Midbrain (tissue), 1 donor: ENCODE measurements at regions not wholly inside any gene's neighbourhood (a gene's known extent, or its start where the extent isn't known, plus 50 kb on each side); places are given as distances from the start of the nearest gene placed in this dataset.
A peak's percentile ranks its signal among the peaks of the same experiment; 100 is the strongest.
"Not testable (repeated sequence)": the region's sequence is repeated elsewhere in the genome, so short reads cannot be mapped to it uniquely, and the experiment has no call there.

Source experiments
- DNase-seq: peaks from one replicate; lab custom pipeline; 2025; lab: John Stamatoyannopoulos, UW

DNA sequence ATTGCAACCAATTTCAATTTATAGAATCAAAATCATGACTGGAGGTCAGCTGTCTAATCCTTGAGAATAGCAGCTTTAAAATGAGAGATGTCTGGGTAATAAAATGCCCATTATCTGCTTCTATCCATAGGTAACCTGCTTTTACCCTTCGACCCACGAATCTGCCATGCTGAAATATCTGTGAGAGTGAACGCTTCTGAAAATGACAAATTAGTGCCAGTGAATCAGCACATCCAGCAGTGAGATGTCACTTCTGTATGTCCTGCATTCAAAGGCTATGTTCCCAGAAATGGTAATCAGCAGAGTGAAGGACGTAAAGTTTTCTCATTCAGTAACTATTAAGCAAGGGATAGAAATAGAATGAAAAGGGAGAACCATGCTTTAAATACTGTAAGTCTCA lies 532.4 kb upstream of the ITGA1 start:
- no peak for DNase-seq

DNA sequence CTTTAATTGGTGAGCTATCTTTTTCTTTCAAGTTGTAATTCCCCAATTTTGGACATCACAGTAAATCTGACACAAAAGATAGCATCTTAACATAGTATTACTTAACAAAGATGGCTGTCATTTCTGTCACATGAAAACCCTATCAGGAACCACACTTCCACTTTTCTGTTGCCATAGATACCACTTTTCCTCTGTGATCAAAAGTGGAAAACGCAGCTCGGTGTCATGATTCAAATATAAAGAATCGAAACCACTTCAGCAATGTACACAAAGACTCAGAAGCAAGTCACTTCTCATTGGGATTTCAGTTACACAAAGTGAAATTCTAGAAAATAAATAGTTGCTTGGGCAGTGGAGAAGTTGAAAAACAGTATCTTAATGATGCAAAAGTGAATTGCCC lies 524.9 kb upstream of the ITGA1 start:
- no peak for DNase-seq

DNA sequence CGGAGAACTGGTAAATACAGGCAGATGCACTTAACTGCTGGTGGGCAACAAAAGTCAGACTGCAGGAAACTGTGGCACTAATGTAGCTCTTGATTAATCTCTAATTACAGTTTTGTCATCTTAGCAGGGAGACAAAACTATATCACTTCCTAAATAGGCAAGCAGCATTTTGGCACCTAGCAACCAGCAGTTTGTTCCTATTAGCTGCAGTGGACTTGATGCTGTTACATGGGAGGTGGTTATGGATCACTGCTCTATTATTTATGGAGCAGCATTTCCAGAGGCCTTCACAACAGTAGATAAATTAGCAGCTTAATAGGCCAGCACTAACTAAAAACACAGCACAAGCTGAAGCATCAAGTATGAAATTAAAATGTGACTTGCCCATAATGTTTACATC lies 518.3 kb upstream of the ITGA1 start:
- no peak for DNase-seq

DNA sequence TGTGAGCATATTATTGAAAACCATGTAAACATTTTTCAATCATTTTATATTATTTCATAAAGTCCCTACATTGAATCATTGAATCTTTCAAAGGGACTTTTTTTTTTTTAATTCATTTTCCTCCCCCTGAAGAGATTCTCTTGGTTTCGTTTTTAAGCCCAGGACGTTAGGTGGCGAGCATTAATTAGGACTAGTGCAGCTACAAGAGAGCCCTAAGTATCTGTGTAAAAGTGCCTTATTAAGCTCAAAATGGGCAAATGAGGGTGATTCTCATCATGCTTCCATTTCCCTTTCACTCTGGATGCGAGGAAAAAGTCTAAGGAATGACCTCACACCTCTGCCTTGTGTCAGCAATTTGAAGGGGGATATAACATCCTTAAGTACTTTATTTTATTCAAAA lies 517.9 kb upstream of the ITGA1 start:
- DNase-seq = peak; percentile 4

DNA sequence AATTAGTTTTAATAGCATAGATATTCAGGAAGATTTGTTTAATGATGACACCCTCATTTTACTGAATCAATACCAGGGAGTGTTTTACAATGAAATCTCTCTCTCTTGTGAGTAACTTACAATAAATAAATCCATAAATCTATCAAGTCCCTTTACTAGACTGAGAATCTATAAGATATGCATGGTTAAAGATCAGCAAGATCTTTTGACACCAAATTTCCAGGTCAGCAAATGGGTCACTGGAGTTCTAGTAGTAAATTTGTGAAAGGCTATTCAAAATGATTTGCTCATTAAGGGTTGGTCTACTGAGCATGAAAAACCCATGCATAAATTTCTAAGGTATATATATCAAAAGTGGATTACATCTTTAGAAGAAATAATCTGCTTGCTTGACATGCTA lies 512.1 kb upstream of the ITGA1 start:
- DNase-seq = no peak

DNA sequence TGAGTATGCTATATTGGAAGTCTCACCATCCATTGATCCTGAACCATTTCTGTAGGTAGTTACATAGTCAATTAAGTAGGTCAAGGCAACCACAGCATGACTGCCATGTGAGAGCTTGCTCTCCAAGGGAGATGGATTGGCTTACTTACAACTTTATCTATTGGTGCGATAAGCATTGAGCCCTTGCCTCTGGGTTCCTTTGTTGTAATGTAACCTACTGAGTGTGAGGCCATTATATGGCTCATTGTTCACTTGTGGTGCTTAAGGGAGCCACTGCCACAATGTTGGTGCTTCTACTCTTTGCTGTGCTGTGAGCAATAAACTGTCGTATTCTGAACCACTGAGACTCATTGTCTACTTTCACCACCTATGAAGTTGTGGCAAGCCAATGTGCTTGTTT lies 510.6 kb upstream of the ITGA1 start:
- DNase-seq = no peak

DNA sequence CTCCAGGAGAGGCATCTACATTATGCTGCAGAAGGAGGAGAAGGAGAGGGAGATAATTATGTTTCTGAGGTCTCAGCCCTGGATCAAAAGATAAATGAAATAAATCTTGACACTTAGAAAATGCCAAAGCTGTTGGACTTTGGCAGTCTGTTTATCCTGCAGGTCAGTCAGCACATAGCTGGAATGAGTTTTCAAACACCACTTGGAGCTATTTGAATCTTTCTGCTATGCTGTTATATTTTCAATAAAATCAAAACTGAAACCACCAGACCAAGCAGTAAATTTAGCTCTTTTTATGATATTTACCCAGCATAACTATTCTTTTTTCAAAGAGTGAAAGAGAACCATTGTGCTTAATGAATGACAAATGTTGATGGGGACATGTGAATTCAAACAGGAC lies 505.1 kb upstream of the ITGA1 start:
- DNase-seq = no peak

DNA sequence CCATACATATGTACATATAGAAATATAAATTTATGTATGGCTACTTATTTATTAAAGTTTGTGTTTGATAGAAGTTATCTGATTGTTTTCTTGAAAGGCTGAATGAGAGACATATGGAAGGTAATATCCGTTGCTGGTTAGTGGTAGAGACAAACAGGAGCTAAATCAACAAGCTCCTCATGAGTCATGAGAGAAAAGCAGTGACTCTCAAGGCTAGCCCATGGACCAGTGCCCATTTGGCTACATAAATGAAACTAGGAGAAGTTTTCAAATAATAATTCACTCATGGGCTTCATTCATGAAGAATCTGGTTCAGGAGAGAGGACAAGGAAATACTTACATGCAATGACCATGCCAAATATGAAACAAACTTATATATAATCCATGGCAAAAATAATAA lies 504.5 kb upstream of the ITGA1 start:
- DNase-seq = no peak

DNA sequence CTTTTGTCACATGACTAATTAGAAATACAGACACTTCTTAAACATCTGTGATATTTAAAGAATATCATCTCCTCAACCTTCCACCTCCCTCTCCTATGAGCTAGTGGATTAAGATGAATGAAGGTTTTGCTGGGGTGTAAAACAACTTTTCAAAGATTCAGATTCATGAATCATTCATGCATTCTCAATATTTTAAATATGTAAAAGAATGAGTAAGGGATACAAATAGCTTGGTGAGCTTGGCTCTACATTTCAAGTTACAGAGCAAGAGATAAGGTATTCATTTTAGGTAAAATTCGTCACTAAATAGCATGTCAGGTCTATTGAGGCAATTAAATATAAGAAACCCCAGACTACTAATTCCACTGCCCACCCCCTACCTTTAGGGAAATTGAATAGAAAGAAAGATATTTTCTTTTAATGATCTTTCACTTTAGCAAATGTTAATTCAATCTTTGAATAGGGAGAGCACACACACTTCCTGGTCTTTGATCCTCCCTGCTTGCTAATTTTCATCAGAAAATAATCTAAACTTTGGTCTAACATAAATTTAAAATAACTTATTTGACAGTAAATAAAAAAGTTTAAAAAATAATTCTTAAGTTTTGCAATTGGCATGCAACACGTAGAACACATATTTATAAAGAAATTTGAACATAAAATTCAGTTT lies 486.9 kb upstream of the ITGA1 start:
- DNase-seq = no peak

DNA sequence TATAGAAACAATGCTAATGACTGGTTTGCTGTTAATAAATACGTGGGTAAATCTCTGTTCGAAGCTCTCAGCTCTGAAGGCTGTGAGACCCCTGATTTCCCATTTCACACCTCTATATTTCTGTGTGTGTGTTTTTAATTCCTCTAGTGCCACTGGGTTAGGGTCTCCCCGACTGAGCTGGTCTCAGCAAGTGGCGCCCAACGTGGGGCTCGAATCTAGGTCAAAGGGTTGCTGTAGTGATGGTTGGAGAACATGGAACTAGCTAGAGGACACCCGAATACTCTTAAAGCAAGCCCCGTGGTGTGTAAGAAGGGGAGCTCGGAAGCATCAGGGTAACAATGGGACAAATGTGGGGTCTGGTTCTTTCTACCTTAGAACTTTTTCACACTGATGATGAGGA lies 482.9 kb upstream of the ITGA1 start:
- DNase-seq = not testable (repeated sequence)

DNA sequence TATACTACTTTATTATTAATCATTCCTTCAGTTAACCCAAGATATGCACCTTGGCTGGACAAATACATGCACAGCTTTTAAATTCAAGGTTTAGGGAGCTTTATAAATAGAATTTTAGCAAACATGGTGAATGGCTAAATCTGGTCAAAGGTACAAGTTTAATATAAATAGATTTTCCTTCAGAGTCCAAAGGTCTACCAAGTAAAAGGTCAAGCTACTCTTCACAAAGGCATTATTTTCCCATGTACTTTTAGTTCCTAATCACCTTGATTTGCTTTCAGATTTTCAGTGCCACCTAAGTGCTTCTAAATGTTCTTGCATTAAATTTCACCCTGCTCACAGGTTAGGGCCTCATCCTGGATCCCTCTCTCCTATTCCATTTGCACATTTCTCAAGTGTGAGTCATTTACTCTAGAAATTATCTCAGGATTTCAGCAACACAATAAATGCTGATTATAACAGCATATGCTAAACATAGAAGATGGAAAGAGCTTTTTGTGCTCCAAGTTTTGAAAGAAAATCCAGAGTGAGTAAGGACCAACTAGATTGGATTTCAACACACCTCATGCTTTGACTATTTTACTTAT lies 459.4 kb upstream of the ITGA1 start:
- DNase-seq = no peak

DNA sequence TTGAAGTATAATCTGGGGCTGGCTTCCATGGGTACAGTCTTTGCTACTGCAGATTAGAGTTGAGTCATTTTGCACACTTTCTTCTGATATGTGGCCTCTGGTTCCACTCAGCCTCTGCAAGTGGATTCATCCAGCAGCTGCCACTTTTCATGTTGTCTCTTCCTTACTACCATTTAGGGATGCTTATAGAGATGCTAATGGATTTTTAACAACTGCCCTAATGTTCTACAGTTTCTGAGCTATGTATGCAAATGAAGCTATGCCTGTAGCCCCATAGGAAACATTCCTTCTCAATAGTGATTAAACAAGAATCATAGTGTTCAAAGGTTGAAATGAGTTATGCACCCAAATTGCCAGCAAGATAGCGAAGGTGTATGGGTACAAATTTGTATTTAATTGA lies 456.0 kb upstream of the ITGA1 start:
- DNase-seq = no peak

DNA sequence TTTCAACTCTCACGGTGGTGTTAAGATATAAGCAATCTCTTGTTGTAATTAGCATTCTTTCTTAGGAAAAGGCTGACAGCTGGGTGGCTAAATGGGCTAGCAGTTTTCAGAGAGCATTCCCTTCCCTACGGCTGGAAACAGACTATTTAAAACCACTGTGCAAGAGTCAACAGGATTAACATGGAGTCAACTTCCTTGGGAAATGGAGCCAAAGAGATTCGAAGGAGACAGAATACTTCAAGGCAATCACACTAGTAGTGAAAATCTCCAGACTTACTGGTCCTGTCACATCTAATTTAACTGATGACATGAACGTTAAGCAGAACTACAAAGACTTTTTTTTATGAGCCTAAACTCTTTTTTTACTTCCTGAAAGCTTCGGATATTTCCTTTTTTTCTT lies 453.3 kb upstream of the ITGA1 start:
- no peak for DNase-seq

DNA sequence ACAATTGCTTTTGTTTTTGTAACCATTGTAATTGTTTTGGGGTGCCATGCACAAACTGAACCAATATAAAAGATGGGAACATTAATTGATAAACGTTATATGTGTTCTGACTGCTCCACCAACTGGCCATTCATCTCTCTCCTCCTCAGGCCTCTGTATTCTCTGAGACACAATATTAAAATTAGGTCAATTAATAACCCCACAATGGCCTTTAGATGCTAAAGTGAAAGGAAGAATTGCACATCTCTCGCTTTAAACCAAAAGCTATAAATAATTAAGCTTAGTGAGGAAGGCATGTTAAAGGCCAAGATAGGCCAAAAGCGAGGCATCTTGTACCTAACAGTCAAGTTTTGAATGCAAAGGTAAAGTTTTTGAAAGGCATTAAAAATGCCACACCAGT lies 448.4 kb upstream of the ITGA1 start:
- no peak for DNase-seq

DNA sequence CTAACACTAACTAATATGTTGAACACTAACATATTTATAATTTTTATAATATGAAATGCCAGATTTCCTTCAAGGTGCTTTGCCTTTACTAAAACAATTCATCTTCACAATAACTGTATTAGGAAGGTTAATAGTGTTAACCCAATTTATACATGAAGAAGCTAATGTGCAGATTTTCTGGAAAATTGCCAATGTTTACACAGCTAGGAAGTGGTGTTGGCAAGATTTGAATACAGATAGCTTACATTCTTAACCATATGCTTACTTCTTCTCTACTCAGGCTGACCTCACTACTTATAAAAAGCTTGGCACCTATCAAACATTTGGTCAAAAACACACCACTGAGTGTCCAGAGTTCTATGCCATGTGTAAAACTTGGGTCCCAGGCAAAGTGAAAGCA lies 445.4 kb upstream of the ITGA1 start:
- DNase-seq = no peak

DNA sequence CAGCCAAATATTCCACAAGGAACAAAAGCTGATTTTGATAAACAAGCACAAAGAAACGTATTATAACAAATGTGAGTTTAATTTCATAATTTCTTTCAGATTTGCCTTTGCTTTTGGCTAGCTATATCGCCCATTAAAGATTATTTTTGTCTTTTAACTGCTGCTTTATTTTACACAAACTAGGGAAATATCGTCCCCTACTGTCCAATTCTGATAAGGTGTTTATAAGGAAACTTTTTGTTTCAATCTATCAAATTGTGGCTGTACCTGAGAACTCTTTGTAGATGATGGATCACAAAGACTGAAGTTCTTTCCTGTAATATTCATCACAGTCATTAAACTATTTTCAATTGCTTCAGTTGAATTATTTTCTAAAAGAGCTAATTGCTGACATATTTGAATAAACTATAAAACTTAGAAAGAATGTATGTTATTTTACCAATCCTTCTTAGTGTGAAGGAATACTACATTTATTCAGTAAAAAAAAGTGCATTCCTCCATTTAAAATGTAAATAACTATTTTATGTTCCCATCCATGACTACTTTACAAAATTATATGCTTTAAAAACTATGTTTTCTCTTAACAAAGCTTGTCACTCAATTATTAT lies 431.3 kb upstream of the ITGA1 start:
- DNase-seq = no peak

DNA sequence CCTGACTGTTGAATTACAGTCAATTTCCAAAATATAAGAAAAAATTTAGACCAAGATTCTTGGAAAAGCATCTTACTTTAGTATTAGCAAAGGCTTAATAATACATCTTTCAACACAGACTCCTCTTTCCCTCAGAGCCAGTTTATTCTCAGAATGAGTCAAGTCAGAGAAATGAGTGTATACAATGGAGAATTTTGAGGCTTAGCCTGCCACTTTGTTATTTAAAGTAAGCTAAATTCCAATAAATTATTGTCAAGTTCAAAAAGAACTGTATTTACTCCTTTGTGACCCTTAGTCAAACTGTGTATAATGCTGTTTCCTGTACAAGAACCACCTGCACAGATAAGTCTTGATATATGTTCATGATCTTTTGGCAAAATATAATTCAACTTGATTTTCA lies 428.5 kb upstream of the ITGA1 start:
- no peak for DNase-seq

DNA sequence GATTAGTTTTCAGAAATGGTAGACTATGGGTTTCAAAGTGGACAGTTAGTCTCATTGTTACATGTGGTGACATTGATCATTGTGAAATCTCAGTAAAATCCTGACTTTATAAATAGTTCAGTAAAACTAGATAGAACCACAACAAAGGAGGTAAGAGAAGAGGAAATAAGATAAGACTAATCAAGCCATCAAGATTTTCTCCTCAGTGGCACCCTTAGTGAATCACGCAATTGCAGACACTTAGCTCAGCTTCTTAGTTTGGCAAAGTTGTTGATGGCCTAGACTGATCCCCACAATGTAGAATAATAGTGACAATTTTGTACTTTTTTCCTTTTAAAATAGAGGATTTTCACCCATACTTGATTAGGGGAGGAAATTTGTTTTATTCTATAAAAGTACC lies 426.7 kb upstream of the ITGA1 start:
- no peak for DNase-seq

DNA sequence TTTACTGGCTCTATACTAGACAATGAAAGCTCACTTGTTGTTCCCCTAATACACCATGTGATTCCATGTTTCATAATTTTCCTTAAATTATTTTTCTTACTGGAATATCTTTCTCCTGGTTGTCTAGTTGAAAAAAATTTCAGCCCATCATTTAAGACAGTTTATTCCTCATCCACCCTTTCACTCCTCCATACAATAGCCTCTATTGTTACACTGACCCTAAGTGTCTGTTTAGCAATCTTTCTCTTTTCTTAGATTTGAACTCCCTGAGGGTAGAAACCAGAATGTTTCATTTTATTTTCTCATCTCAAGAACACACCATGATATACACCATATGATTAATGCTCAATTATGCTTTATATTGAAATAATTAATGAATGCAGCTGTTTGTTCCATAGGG lies 413.4 kb upstream of the ITGA1 start:
- DNase-seq = no peak

DNA sequence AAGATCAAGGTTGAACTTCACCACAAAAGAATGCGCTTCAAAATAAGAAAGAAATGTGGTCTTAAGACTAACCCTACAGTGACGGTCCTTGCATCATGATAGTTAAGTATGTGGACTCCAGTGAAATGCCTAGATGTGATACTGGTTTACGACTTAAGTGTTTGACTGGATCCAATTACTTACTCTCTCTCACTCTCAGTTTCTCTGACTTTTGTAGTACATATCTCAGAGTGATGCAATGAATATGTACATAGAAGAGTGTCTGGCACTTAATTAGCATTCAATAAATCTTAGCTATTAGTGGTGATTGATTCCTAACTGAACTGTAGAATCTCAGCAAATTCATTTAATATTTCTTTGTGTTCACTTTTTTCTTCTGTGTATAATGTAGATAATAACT lies 411.7 kb upstream of the ITGA1 start:
- DNase-seq = no peak

DNA sequence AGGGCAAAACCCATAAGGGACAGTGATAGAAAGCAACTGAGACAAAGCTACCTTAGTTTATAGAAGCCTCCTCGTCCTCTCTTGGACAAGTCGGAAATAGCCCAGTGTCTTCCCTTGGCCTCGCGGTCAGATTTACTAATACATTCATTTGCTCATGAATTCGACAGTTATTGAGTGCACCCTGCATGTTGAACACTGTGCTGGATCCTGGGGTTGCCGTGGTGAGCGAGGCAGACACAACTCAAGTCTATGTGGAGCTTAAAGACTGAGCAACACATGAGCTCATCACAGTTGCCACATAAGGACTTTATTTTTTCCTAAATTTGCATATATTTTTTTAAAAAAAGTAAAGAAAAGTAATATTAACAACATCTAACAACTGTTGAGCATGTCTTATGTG lies 411.1 kb upstream of the ITGA1 start:
- DNase-seq = no peak

DNA sequence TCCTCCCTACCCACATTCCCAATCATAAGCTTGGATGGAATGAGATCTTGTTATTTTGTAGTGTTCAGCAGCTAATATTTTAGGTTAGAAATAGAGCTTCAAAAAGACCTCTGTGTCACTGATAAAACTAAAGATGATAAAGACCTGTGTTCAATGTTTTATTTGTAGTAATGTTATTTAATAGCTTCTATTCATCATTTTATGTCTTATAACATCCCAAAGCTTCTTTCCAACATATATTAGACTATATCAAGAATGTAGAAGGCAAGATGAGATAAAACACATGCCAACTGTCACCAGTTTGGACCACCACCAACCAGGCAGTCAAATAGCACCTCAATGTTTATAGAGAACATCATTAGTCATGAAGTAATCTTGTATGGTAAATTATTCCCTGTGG lies 409.5 kb upstream of the ITGA1 start:
- DNase-seq = no peak

DNA sequence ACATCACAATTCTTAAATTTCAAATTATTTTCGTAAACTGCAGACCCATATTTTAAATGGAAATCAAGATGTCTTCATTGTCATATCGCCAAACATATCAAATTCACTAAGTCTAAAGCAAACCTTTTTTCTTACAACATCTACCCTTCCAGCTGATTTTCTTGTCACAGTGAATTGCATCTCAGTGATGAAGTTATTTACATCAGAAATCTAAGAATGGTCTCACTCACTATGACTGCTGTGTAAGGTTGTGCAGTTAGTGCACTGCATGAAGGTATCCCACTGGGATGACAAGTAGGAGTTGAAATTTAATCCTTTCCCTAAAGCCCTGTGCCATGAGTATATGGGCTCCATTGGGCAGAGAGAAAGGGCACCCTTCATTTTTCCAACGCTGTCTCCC lies 399.4 kb upstream of the ITGA1 start:
- DNase-seq = no peak

DNA sequence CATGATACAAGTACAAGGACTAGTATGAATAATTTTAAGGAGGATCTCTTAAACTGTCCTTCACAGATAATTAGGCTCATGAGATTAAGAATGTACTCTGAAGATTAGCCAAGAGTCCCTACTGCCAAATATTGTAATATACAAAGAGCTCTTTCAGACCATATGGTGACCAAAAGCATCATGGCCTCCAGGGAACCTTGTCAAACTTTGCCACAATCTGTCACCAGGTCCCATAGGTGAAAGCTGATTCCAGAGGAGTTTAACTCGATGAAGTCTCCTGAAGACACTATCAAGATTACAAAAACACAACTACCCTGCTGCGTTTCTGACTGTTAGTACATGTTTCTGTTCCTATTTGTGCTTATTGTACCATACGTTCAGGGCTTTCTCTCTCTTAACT lies 395.4 kb upstream of the ITGA1 start:
- DNase-seq = no peak
